Progenitor cell of endocrine pancreas (in vitro differentiated cells): ENCODE measurements at regions not wholly inside any gene's neighbourhood (a gene's known extent, or its start where the extent isn't known, plus 50 kb on each side); places are given as distances from the start of the nearest gene placed in this dataset.

Experiments used
- DNase-seq: peaks from one replicate; pipeline ENCODE4 v3.0.0; 2021; ENCODE audit warnings: low spot score; ENCODE audit not compliant: unreplicated experiment
- H3K27ac Mint-ChIP-seq: 2 replicates; pipeline ENCODE4 v1.8.0; 2021; ENCODE audit warnings: mild to moderate bottlenecking, moderate library complexity, mixed read lengths
- H3K27me3 Mint-ChIP-seq: 2 replicates; pipeline ENCODE4 v1.8.0; 2021; ENCODE audit warnings: mixed read lengths
- H3K36me3 Mint-ChIP-seq: 2 replicates; pipeline ENCODE4 v1.8.0; 2022; ENCODE audit warnings: mixed read lengths; ENCODE audit not compliant: insufficient read depth
- H3K4me1 Mint-ChIP-seq: 2 replicates; pipeline ENCODE4 v1.8.0; 2021; ENCODE audit warnings: low read depth, mixed read lengths
- H3K4me3 Mint-ChIP-seq: 2 replicates; pipeline ENCODE4 v1.8.0; 2021; ENCODE audit warnings: low read depth, mild to moderate bottlenecking, moderate library complexity, mixed read lengths
- H3K9me3 Mint-ChIP-seq: 2 replicates; pipeline ENCODE4 v1.8.0; 2021; ENCODE audit warnings: low read depth, mixed read lengths
- CTCF ChIP-seq: fragments of 200-600 bp; sonication (generic); IDR thresholded peaks from one replicate; pipeline ENCODE4 v1.5.0; 2021; ENCODE audit warnings: antibody characterized with exemption, mild to moderate bottlenecking; ENCODE audit not compliant: unreplicated experiment

- Mint-ChIP-seq H3K4me3 (no peak overlapping the region), H3K36me3 (peaks cover 7% of the 10 kb centered on the region), H3K27ac (no peak overlapping the region), H3K27me3 (peaks cover 18% of the 10 kb centered on the region), H3K4me1 (no peaks in the 10 kb centered on the region), H3K9me3 (peaks cover 36% of the 10 kb centered on the region)
- no peak for TF ChIP-seq CTCF
- DNase-seq, result no peak
Measured at GRCh38 chr6:40000964-40001515, 66.8 kb upstream of the MOCS1 start.

GRCh38 chr6:39999006-39999867 is 65.0 kb upstream of the MOCS1 start:
- Mint-ChIP-seq H3K4me1 (no peaks in the 10 kb centered on the region), H3K27ac (no peak overlapping the region), H3K36me3 (peaks cover 7% of the 10 kb centered on the region), H3K4me3 (no peak overlapping the region), H3K9me3 (peaks cover 36% of the 10 kb centered on the region), H3K27me3 (peaks cover 12% of the 10 kb centered on the region)
- no peak for TF ChIP-seq CTCF
- DNase-seq, result no peak

GRCh38 chr6:39998126-39998525 is 63.9 kb upstream of the MOCS1 start:
- Mint-ChIP-seq H3K27ac (no peak overlapping the region), H3K27me3 (peaks cover 7% of the 10 kb centered on the region), H3K4me1 (no peaks in the 10 kb centered on the region), H3K36me3 (peaks cover 7% of the 10 kb centered on the region), H3K9me3 (peaks cover 39% of the 10 kb centered on the region), H3K4me3 (no peak overlapping the region)
- no peak for DNase-seq
- no peak for TF ChIP-seq CTCF

- Mint-ChIP-seq H3K4me3 (no peak overlapping the region), H3K9me3 (peaks cover 41% of the 10 kb centered on the region), H3K36me3 (peaks cover 7% of the 10 kb centered on the region), H3K4me1 (no peaks in the 10 kb centered on the region), H3K27me3 (peaks cover 7% of the 10 kb centered on the region), H3K27ac (no peak overlapping the region)
- DNase-seq, result no peak
- TF ChIP-seq CTCF, result no peak
Measured at GRCh38 chr6:39997101-39997635, 62.9 kb upstream of the MOCS1 start.

GRCh38 chr6:39995633-39996032 is 61.4 kb upstream of the MOCS1 start:
- Mint-ChIP-seq H3K4me3 (no peak overlapping the region), H3K4me1 (no peaks in the 10 kb centered on the region), H3K9me3 (peaks cover 44% of the 10 kb centered on the region), H3K36me3 (peaks cover 7% of the 10 kb centered on the region), H3K27me3 (peaks cover 7% of the 10 kb centered on the region), H3K27ac (no peak overlapping the region)
- no peak for DNase-seq
- TF ChIP-seq CTCF, result no peak
